HG03460 (cell line): ENCODE measurements at regions not wholly inside any gene's neighbourhood (a gene's known extent, or its start where the extent isn't known, plus 50 kb on each side); places are given as distances from the start of the nearest gene placed in this dataset.
"Not testable (repeated sequence)": the region's sequence is repeated elsewhere in the genome, so short reads cannot be mapped to it uniquely, and the experiment has no call there.

Experiments used
- ATAC-seq: cut with Tn5 transposase; IDR thresholded peaks from one replicate; pipeline ENCODE4 v1.9.1; 2021; ENCODE audit not compliant: unreplicated experiment

- ATAC-seq, result no peak
Observed at GRCh38 chr15:62867844-62868243, 174.7 kb upstream of the TPM1 start.

GRCh38 chr15:62868507-62868906, 174.0 kb upstream of the TPM1 start:
- no peak for ATAC-seq

GRCh38 chr15:62869116-62869515, 173.4 kb upstream of the TPM1 start:
- no peak for ATAC-seq

- ATAC-seq, result no peak
Observed at GRCh38 chr15:62870216-62870615, 172.3 kb upstream of the TPM1 start.

- ATAC-seq, result not testable (repeated sequence)
Observed at GRCh38 chr15:62870701-62871100, 171.8 kb upstream of the TPM1 start.

- ATAC-seq, result no peak
Observed at GRCh38 chr15:62873203-62873602, 169.3 kb upstream of the TPM1 start.

- ATAC-seq, result no peak
Observed at GRCh38 chr15:62874064-62874463, 168.5 kb upstream of the TPM1 start.

GRCh38 chr15:62874959-62875625, 167.5 kb upstream of the TPM1 start:
- ATAC-seq, result no peak

- ATAC-seq, result no peak
Observed at GRCh38 chr15:62875626-62876021, 166.9 kb upstream of the TPM1 start.

- ATAC-seq, result no peak
Observed at GRCh38 chr15:62877276-62877857, 165.2 kb upstream of the TPM1 start.

GRCh38 chr15:62878070-62878469, 164.5 kb upstream of the TPM1 start:
- no peak for ATAC-seq

GRCh38 chr15:62879770-62880169, 162.8 kb upstream of the TPM1 start:
- ATAC-seq, result no peak

GRCh38 chr15:62880278-62880677, 162.3 kb upstream of the TPM1 start:
- ATAC-seq, result no peak

- no peak for ATAC-seq
Observed at GRCh38 chr15:62881056-62881455, 161.5 kb upstream of the TPM1 start.

GRCh38 chr15:62883938-62884479, 158.5 kb upstream of the TPM1 start:
- ATAC-seq, result no peak

- no peak for ATAC-seq
Observed at GRCh38 chr15:62886431-62887071, 156.0 kb upstream of the TPM1 start.

GRCh38 chr15:62887113-62887570, 155.4 kb upstream of the TPM1 start:
- ATAC-seq, result no peak

GRCh38 chr15:62888623-62889022, 153.9 kb upstream of the TPM1 start:
- ATAC-seq, result no peak

GRCh38 chr15:62889141-62889661, 153.3 kb upstream of the TPM1 start:
- no peak for ATAC-seq

- no peak for ATAC-seq
Observed at GRCh38 chr15:62889734-62890505, 152.6 kb upstream of the TPM1 start.
